Activated CD4-positive, alpha-beta T cell treated with anti-CD3 and anti-CD28 coated beads, Interleukin-2, amount 10 ng/mL, durations not matched to agents 24 days and 14 days (primary cell): ENCODE measurements at regions not wholly inside any gene's neighbourhood (a gene's known extent, or its start where the extent isn't known, plus 50 kb on each side); places are given as distances from the start of the nearest gene placed in this dataset.
"Not testable (repeated sequence)": the region's sequence is repeated elsewhere in the genome, so short reads cannot be mapped to it uniquely, and the experiment has no call there.

Experiments
- DNase-seq: peaks from one replicate; pipeline ENCODE4 v3.0.0; 2022
- H3K27ac Mint-ChIP-seq: one replicate; pipeline ENCODE4 v1.8.0; 2022; ENCODE audit warnings: mild to moderate bottlenecking, mixed read lengths
- H3K27me3 Mint-ChIP-seq: one replicate; pipeline ENCODE4 v1.8.0; 2022; ENCODE audit warnings: mixed read lengths
- H3K36me3 Mint-ChIP-seq: one replicate; pipeline ENCODE4 v1.8.0; 2022; ENCODE audit warnings: low read depth, mild to moderate bottlenecking, mixed read lengths
- H3K4me1 Mint-ChIP-seq: one replicate; pipeline ENCODE4 v1.8.0; 2021; ENCODE audit warnings: mixed read lengths
- H3K4me3 Mint-ChIP-seq: one replicate; pipeline ENCODE4 v1.8.0; 2022; ENCODE audit warnings: mild to moderate bottlenecking, moderate library complexity, mixed read lengths
- H3K9me3 Mint-ChIP-seq: one replicate; pipeline ENCODE4 v1.8.0; 2021; ENCODE audit warnings: mixed read lengths
- intact Hi-C: fragments of 100-400 bp; cut with micrococcal nuclease; formaldehyde crosslinking; loops from one replicate; pipeline ENCODE4 v1.15.1; 2023

DNA sequence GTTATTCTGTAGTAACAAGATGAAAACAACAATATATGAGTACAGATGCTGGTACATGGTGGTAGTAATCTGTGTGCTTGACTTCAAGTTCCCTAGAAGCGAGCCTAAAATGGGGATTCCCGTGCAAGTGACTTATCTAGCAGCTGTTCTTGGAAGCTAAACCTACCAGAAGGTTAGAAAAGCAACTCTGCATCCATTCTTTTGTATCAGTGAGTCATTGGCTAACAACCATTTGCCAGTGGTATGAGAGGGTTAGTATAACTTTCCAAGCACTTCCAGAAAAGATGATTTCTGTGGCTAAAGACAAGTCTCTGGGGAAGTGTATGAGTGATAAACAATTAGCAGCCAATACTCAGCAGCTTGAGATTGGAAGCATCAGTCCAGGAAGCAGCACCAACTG is 787.7 kb upstream of the CDH6 start:
- DNase-seq: no peak
- H3K4me1 Mint-ChIP-seq: no peaks in the 10 kb centered on the region
- no peaks in the 10 kb centered on the region for H3K27me3 Mint-ChIP-seq
- H3K27ac Mint-ChIP-seq: no peak overlapping the region
- no peak overlapping the region for H3K4me3 Mint-ChIP-seq
- peaks cover 10% of the 10 kb centered on the region for H3K9me3 Mint-ChIP-seq
- intact Hi-C loops: no loop called here
- H3K36me3 Mint-ChIP-seq: no peaks in the 10 kb centered on the region

GRCh38 chr5:30401479-30402058 is 791.9 kb upstream of the CDH6 start:
- H3K4me1 Mint-ChIP-seq: no peaks in the 10 kb centered on the region
- peaks cover 7% of the 10 kb centered on the region for H3K9me3 Mint-ChIP-seq
- H3K36me3 Mint-ChIP-seq: no peaks in the 10 kb centered on the region
- intact Hi-C loops: no loop called here
- no peak overlapping the region for H3K27ac Mint-ChIP-seq
- no peak overlapping the region for H3K4me3 Mint-ChIP-seq
- DNase-seq: no peak
- no peaks in the 10 kb centered on the region for H3K27me3 Mint-ChIP-seq

GRCh38 chr5:30398423-30398822 is 795.1 kb upstream of the CDH6 start:
- H3K9me3 Mint-ChIP-seq: no peaks in the 10 kb centered on the region
- H3K36me3 Mint-ChIP-seq: no peaks in the 10 kb centered on the region
- no peak overlapping the region for H3K4me3 Mint-ChIP-seq
- DNase-seq: no peak
- no peaks in the 10 kb centered on the region for H3K27me3 Mint-ChIP-seq
- no peak overlapping the region for H3K27ac Mint-ChIP-seq
- intact Hi-C loops: no loop called here
- H3K4me1 Mint-ChIP-seq: no peaks in the 10 kb centered on the region

GRCh38 chr5:30392897-30393296 is 800.6 kb upstream of the CDH6 start:
- intact Hi-C loops: no loop called here
- Mint-ChIP-seq H3K36me3 (no peaks in the 10 kb centered on the region), H3K9me3 (peaks cover 3% of the 10 kb centered on the region), H3K4me1 (no peaks in the 10 kb centered on the region), H3K27ac (no peak overlapping the region), H3K4me3 (no peak overlapping the region), H3K27me3 (no peaks in the 10 kb centered on the region)
- DNase-seq: no peak

DNA sequence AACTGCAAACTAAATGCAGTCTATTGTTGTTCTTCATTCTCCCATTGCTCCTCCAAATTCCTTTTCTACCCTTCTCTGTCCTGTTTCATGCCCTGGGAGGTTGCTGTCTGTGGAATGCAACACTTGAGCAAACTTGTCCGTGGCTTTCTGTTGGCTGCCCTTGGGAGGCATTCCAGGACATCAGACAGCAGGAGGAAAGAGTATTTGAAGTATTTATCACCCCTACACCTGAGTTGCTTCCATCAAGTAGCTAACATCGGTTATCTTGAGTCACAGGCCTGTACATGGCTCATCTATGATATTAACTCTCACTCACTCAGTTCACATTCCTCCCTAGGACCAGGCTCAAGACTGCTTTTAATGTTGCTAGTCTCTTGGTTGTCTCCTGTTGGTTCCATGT is 803.4 kb upstream of the CDH6 start:
- no peak overlapping the region for H3K4me3 Mint-ChIP-seq
- H3K36me3 Mint-ChIP-seq: no peaks in the 10 kb centered on the region
- no peaks in the 10 kb centered on the region for H3K4me1 Mint-ChIP-seq
- intact Hi-C loops: no loop called here
- H3K27me3 Mint-ChIP-seq: no peaks in the 10 kb centered on the region
- DNase-seq: no peak
- peaks cover 3% of the 10 kb centered on the region for H3K9me3 Mint-ChIP-seq
- no peak overlapping the region for H3K27ac Mint-ChIP-seq

GRCh38 chr5:30387974-30388632 is 805.4 kb upstream of the CDH6 start:
- H3K9me3 Mint-ChIP-seq: peaks cover 3% of the 10 kb centered on the region
- H3K36me3 Mint-ChIP-seq: no peaks in the 10 kb centered on the region
- intact Hi-C loops: no loop called here
- no peak for DNase-seq
- no peak overlapping the region for H3K4me3 Mint-ChIP-seq
- H3K27ac Mint-ChIP-seq: no peak overlapping the region
- H3K27me3 Mint-ChIP-seq: no peaks in the 10 kb centered on the region
- H3K4me1 Mint-ChIP-seq: no peaks in the 10 kb centered on the region

GRCh38 chr5:30385754-30386153 is 807.7 kb upstream of the CDH6 start:
- Mint-ChIP-seq H3K9me3 (no peaks in the 10 kb centered on the region), H3K4me3 (no peak overlapping the region), H3K4me1 (no peaks in the 10 kb centered on the region), H3K36me3 (no peaks in the 10 kb centered on the region), H3K27ac (no peak overlapping the region), H3K27me3 (no peaks in the 10 kb centered on the region)
- intact Hi-C loops: no loop called here
- no peak for DNase-seq

- DNase-seq: no peak
- intact Hi-C loops: no loop called here
- H3K27me3 Mint-ChIP-seq: no peaks in the 10 kb centered on the region
- no peak overlapping the region for H3K27ac Mint-ChIP-seq
- H3K9me3 Mint-ChIP-seq: no peaks in the 10 kb centered on the region
- no peaks in the 10 kb centered on the region for H3K36me3 Mint-ChIP-seq
- no peak overlapping the region for H3K4me3 Mint-ChIP-seq
- H3K4me1 Mint-ChIP-seq: no peaks in the 10 kb centered on the region
Observed at GRCh38 chr5:30384171-30384570, 809.3 kb upstream of the CDH6 start.

- Mint-ChIP-seq H3K27ac (no peak overlapping the region), H3K4me3 (no peak overlapping the region), H3K36me3 (no peaks in the 10 kb centered on the region), H3K9me3 (no peaks in the 10 kb centered on the region), H3K27me3 (no peaks in the 10 kb centered on the region), H3K4me1 (no peaks in the 10 kb centered on the region)
- intact Hi-C loops: no loop called here
- no peak for DNase-seq
Observed at GRCh38 chr5:30380228-30380627, 813.3 kb upstream of the CDH6 start.

DNA sequence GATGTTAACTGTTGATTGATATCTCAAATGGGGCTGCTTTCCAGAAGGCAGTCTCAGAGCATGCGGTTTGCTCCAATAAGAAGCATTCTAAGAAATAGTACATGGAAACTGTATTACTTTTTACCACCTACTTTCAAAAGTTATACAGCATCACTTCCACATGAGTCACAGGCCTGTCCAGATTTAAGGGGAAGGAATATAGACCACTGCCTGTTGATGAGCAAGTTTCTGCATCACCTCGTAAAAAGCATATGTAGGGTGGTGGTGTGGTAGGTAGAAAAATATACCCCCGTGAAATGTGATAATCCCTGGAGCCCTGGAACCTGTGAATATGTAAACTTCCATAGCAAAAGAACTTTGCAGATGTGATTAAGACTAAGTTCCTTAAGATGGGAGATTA is 816.6 kb upstream of the CDH6 start:
- intact Hi-C loops: no loop called here
- Mint-ChIP-seq H3K27ac (no peak overlapping the region), H3K9me3 (no peaks in the 10 kb centered on the region), H3K4me1 (no peaks in the 10 kb centered on the region), H3K27me3 (no peaks in the 10 kb centered on the region), H3K4me3 (no peak overlapping the region), H3K36me3 (no peaks in the 10 kb centered on the region)
- DNase-seq: no peak

GRCh38 chr5:30368064-30368463 is 825.4 kb upstream of the CDH6 start:
- Mint-ChIP-seq H3K4me3 (no peak overlapping the region), H3K27me3 (no peaks in the 10 kb centered on the region), H3K27ac (no peak overlapping the region), H3K4me1 (no peaks in the 10 kb centered on the region), H3K9me3 (peaks cover 16% of the 10 kb centered on the region), H3K36me3 (no peaks in the 10 kb centered on the region)
- intact Hi-C loops: no loop called here
- DNase-seq: no peak

DNA sequence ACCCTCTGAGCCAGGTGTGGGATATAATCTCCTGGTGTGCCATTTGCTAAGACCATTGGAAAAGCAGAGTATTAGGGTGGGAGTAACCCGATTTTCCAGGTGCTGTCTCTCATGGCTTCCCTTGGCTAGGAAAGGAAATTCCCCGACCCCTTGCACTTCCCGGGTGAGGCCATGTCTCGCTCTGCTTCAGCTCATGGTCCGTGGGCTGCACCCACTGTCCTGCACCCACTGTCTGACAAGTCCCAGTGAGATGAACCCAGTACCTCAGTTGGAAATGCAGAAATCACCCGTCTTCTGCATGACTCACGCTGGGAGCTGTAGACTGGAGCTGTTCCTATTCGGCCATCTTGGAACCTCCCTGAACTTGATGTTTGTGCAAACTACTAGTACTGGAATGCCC is 828.5 kb upstream of the CDH6 start:
- H3K4me1 Mint-ChIP-seq, H3K27ac Mint-ChIP-seq, H3K27me3 Mint-ChIP-seq, H3K36me3 Mint-ChIP-seq, H3K4me3 Mint-ChIP-seq, intact Hi-C loops, DNase-seq: not testable (repeated sequence)
- H3K9me3 Mint-ChIP-seq: peaks cover 35% of the 10 kb centered on the region

- Mint-ChIP-seq H3K4me1 (no peaks in the 10 kb centered on the region), H3K27ac (no peak overlapping the region), H3K27me3 (no peaks in the 10 kb centered on the region), H3K9me3 (peaks cover 13% of the 10 kb centered on the region), H3K4me3 (no peak overlapping the region), H3K36me3 (no peaks in the 10 kb centered on the region)
- DNase-seq: no peak
- intact Hi-C loops: no loop called here
Observed at GRCh38 chr5:30357371-30357770, 836.1 kb upstream of the CDH6 start.

DNA sequence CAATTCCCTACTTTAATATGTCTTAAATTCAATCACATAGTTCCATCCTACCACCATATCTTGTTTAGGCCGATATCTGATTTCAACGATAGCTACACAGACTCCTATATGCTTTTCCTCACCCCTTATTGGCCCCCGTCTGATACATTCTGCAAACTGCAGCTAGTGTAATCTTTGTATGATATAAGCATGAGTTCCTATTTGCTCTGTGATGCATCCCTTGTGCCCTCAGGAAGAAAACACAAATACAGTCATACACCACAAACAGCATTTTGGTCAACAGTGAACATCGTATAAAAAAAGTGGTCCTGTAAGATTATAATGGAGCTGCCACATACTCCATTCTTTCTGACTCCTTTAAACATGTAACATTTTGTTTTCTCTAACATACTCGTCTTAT is 837.8 kb upstream of the CDH6 start:
- intact Hi-C loops: no loop called here
- no peaks in the 10 kb centered on the region for H3K4me1 Mint-ChIP-seq

GRCh38 chr5:30347858-30348257 is 845.6 kb upstream of the CDH6 start:
- H3K36me3 Mint-ChIP-seq: no peaks in the 10 kb centered on the region
- no peak overlapping the region for H3K4me3 Mint-ChIP-seq
- H3K9me3 Mint-ChIP-seq: peaks cover 7% of the 10 kb centered on the region
- no peaks in the 10 kb centered on the region for H3K27me3 Mint-ChIP-seq
- intact Hi-C loops: no loop called here
- no peak overlapping the region for H3K27ac Mint-ChIP-seq
- DNase-seq: no peak
- no peaks in the 10 kb centered on the region for H3K4me1 Mint-ChIP-seq

More for the DNA sequence above, 837.8 kb upstream of the CDH6 start:
- H3K27ac Mint-ChIP-seq: no peak overlapping the region
- no peaks in the 10 kb centered on the region for H3K9me3 Mint-ChIP-seq
- H3K27me3 Mint-ChIP-seq: no peaks in the 10 kb centered on the region
- DNase-seq: no peak
- no peak overlapping the region for H3K4me3 Mint-ChIP-seq
- no peaks in the 10 kb centered on the region for H3K36me3 Mint-ChIP-seq
